PC-3 (cell line): ENCODE measurements at regions not wholly inside any gene's neighbourhood (a gene's known extent, or its start where the extent isn't known, plus 50 kb on each side); places are given as distances from the start of the nearest gene placed in this dataset.

ENCODE experiments used
- ATAC-seq: fragments of 200-7000 bp; cut with Tn5 transposase; 2 replicates; pipeline ENCODE4 v1.9.1; 2020; ENCODE audit warnings: mild to moderate bottlenecking, moderate library complexity
- BruUV-seq: library from RNA; stranded (reverse); fragments of 400-500 nt; replicated peaks from 2 replicates; lab custom pipeline; 2021; lab: Mats Ljungman, UMichigan
- CTCF ChIA-PET: fragments of 300-600 bp; sonication (Branson Sonifier 250); formaldehyde crosslinking; loops from one replicate; lab custom pipeline; 2022; ENCODE audit warnings: antibody characterized with exemption; lab: Charles Lee
- POLR2A ChIA-PET: fragments of 300-600 bp; sonication (Branson Sonifier 250); formaldehyde crosslinking; loops from one replicate; lab custom pipeline; 2022; ENCODE audit warnings: antibody characterized with exemption; ENCODE audit not compliant: unreplicated experiment; lab: Charles Lee
- DNase-seq: peaks from one replicate; pipeline ENCODE4 v3.0.0-alpha.2; 2015
- H2AFZ ChIP-seq: fragments of 300-600 bp; sonication (generic); 2 replicates; pipeline ENCODE4 v1.6.0; 2016; ENCODE audit warnings: antibody characterized with exemption, low read length
- H3F3A ChIP-seq: fragments of 300-600 bp; sonication (generic); one replicate; pipeline ENCODE4 v1.6.0; 2017; ENCODE audit warnings: antibody characterized with exemption, low read length, control low read depth, mild to moderate bottlenecking; ENCODE audit not compliant: unreplicated experiment
- H3K27ac ChIP-seq: fragments of 300-600 bp; sonication (generic); 2 replicates; pipeline ENCODE4 v1.5.1; 2016; ENCODE audit warnings: mild to moderate bottlenecking, low read length
- H3K27me3 ChIP-seq: fragments of 300-600 bp; sonication (generic); 2 replicates; pipeline ENCODE4 v1.6.1; 2016; ENCODE audit warnings: low read length, mixed read lengths
- H3K36me3 ChIP-seq: fragments of 300-600 bp; sonication (generic); 2 replicates; pipeline ENCODE4 v1.6.1; 2016; ENCODE audit warnings: low read depth, mixed run types, low read length, mixed read lengths
- H3K4me1 ChIP-seq: fragments of 300-600 bp; sonication (generic); 2 replicates; pipeline ENCODE4 v1.5.1; 2016; ENCODE audit warnings: low read length; ENCODE audit not compliant: insufficient read depth
- H3K4me2 ChIP-seq: fragments of 300-600 bp; sonication (generic); 2 replicates; pipeline ENCODE4 v1.6.0; 2016; ENCODE audit warnings: low read length
- H3K4me3 ChIP-seq: fragments of 300-600 bp; sonication (generic); 2 replicates; pipeline ENCODE4 v1.5.1; 2016; ENCODE audit warnings: mild to moderate bottlenecking, low read length, mixed read lengths
- H3K79me2 ChIP-seq: fragments of 300-600 bp; sonication (generic); 2 replicates; pipeline ENCODE4 v1.6.1; 2017; ENCODE audit warnings: low read length, mixed read lengths
- H3K9ac ChIP-seq: fragments of 300-600 bp; sonication (generic); 2 replicates; pipeline ENCODE4 v1.6.0; 2016; ENCODE audit warnings: mild to moderate bottlenecking, low read length
- H3K9me2 ChIP-seq: fragments of 300-600 bp; sonication (generic); replicated peaks from 2 replicates; pipeline ENCODE4 v1.6.1; 2016; ENCODE audit warnings: mixed run types, low read length, mixed read lengths
- H3K9me3 ChIP-seq: fragments of 300-600 bp; sonication (generic); 2 replicates; pipeline ENCODE4 v1.6.1; 2016; ENCODE audit warnings: low read length, mixed read lengths
- H4K20me1 ChIP-seq: fragments of 300-600 bp; sonication (generic); 2 replicates; pipeline ENCODE4 v1.6.1; 2016; ENCODE audit warnings: low read length, mixed read lengths
- CTCF ChIP-seq: fragments of 300-600 bp; sonication (generic); conservative IDR thresholded peaks from 2 replicates; pipeline ENCODE4 v1.5.1; 2017; ENCODE audit warnings: antibody characterized with exemption, low read depth, mild to moderate bottlenecking, low read length
- EZH2 ChIP-seq: fragments of 300-600 bp; sonication (generic); IDR thresholded peaks from one replicate; pipeline ENCODE4 v1.6.1; 2017; ENCODE audit warnings: antibody characterized with exemption, mild to moderate bottlenecking, low read length; ENCODE audit not compliant: unreplicated experiment
- EZH2phosphoT487 ChIP-seq: fragments of 300-600 bp; sonication (generic); IDR thresholded peaks from 2 replicates; pipeline ENCODE4 v1.6.1; 2018; ENCODE audit warnings: mild to moderate bottlenecking, antibody characterized with exemption, low read length, borderline replicate concordance
- intact Hi-C: fragments of 100-400 bp; cut with micrococcal nuclease; formaldehyde crosslinking; loops from 2 replicates; pipeline ENCODE4 v1.9.0; 2023

- no peak for DNase-seq
- no peaks in the 10 kb centered on the region for H3K9me2 ChIP-seq
- no peaks in the 10 kb centered on the region for H3K4me1 ChIP-seq
- H3K9ac ChIP-seq: no peak overlapping the region
- no peaks in the 10 kb centered on the region for H3K36me3 ChIP-seq
- TF ChIP-seq EZH2: no peak
- TF ChIP-seq CTCF: no peak
- no peak for TF ChIP-seq EZH2phosphoT487
- CTCF ChIA-PET: no interaction called here
- H4K20me1 ChIP-seq: no peaks in the 10 kb centered on the region
- H3K27me3 ChIP-seq: no peaks in the 10 kb centered on the region
- H3K4me3 ChIP-seq: no peak overlapping the region
- no peak overlapping the region for H3K27ac ChIP-seq
- intact Hi-C loops: no loop called here
- BruUV-seq: no TSS peak
- ATAC-seq: no peak
- H3K79me2 ChIP-seq: no peaks in the 10 kb centered on the region
- no peaks in the 10 kb centered on the region for H3K9me3 ChIP-seq
- no peaks in the 10 kb centered on the region for H3F3A ChIP-seq
- POLR2A ChIA-PET: no interaction called here
- H3K4me2 ChIP-seq: no peak overlapping the region
- H2AFZ ChIP-seq: no peak overlapping the region
Observed at GRCh38 chr7:97293031-97293430, 175.5 kb downstream of the SDHAF3 start.

DNA sequence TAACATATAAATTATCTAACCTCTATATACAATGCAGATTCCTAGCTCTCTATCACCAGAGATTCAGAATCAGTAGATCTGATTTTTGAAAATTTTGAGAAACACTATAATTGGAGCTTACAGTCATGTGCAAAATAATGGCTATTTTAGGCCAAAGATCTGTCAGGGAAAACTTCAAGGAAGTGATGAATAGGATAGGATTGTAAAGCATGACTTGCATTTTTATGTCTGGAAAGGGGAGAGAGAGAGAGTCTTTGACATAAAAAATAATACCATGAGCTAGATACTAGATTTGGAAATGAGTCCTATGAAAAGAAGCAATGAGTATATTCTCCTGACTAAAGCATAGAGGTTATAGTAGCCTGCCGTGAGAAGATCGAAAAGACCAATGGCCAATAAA, 181.1 kb downstream of the SDHAF3 start:
- intact Hi-C loops: no loop called here
- H3K9me3 ChIP-seq: no peaks in the 10 kb centered on the region
- ATAC-seq (no peak), DNase-seq (no peak)
- no peak overlapping the region for H3K27ac ChIP-seq
- no TSS peak for BruUV-seq
- TF ChIP-seq CTCF (no peak), EZH2phosphoT487 (no peak), EZH2 (no peak)
- H4K20me1 ChIP-seq: no peaks in the 10 kb centered on the region
- ChIA-PET POLR2A (no interaction called here), CTCF (no interaction called here)
- H2AFZ ChIP-seq: no peak overlapping the region
- H3K9me2 ChIP-seq: no peaks in the 10 kb centered on the region
- H3K4me3 ChIP-seq: no peak overlapping the region
- H3K9ac ChIP-seq: no peak overlapping the region
- H3K27me3 ChIP-seq: peaks cover 5% of the 10 kb centered on the region; the same call in 1 of the 2 replicates
- H3K4me2 ChIP-seq: no peak overlapping the region
- no peaks in the 10 kb centered on the region for H3K79me2 ChIP-seq
- H3K36me3 ChIP-seq: no peaks in the 10 kb centered on the region
- no peaks in the 10 kb centered on the region for H3F3A ChIP-seq
- no peaks in the 10 kb centered on the region for H3K4me1 ChIP-seq

DNA sequence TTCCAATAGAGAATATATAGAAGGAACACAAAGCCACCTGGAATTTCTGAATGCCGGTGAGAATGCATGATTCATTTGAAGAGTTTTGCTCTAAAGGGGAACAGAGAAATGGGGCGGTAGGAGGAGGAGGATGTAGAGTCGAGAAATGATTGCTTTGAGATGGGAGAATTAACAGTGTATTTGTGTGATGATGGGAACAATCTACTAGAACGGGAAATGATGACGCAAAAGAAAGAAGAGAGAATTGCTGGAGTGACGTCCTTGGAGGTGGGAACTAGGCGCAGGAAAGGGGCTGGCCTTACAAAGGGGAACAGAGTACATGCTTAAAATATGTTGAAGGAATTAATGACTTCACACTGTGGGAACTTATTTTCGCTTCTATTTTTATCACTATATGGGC, 188.1 kb downstream of the SDHAF3 start:
- Histone ChIP-seq H4K20me1 (no peaks in the 10 kb centered on the region), H3K9ac (no peak overlapping the region), H3K36me3 (no peaks in the 10 kb centered on the region), H3K9me3 (no peaks in the 10 kb centered on the region), H3K9me2 (no peaks in the 10 kb centered on the region), H3K4me2 (no peak overlapping the region), H3K4me1 (no peaks in the 10 kb centered on the region), H3K27me3 (peaks cover 22% of the 10 kb centered on the region), H3K4me3 (no peak overlapping the region), H3K27ac (no peak overlapping the region), H3F3A (no peaks in the 10 kb centered on the region), H3K79me2 (no peaks in the 10 kb centered on the region), H2AFZ (no peak overlapping the region)
- intact Hi-C loops: no loop called here
- ATAC-seq (no peak), DNase-seq (no peak)
- TF ChIP-seq EZH2 (no peak), CTCF (no peak), EZH2phosphoT487 (no peak)
- no TSS peak for BruUV-seq
- POLR2A ChIA-PET: no interaction called here
- CTCF ChIA-PET: no interaction called here
